HCT116 (cell line): ENCODE measurements at regions not wholly inside any gene's neighbourhood (a gene's known extent, or its start where the extent isn't known, plus 50 kb on each side); places are given as distances from the start of the nearest gene placed in this dataset.

Source experiments
- ATAC-seq: fragments of 200-7000 bp; cut with Tn5 transposase; 2 replicates; pipeline ENCODE4 v1.9.1; 2020; ENCODE audit warnings: mild to moderate bottlenecking, moderate library complexity
- BruUV-seq: library from RNA; stranded (reverse); fragments of 400-500 nt; replicated peaks from 2 replicates; lab custom pipeline; 2021; lab: Mats Ljungman, UMichigan
- CTCF ChIA-PET: fragments of 300-600 bp; sonication (Branson Sonifier 250); formaldehyde crosslinking; loops from one replicate; lab custom pipeline; 2021; ENCODE audit warnings: antibody characterized with exemption; lab: Charles Lee
- POLR2A ChIA-PET: fragments of 300-600, 350-600 bp; sonication (Branson Sonifier 250); formaldehyde crosslinking; loops from one replicate; lab custom pipeline; 2021; ENCODE audit warnings: antibody characterized with exemption; lab: Charles Lee
- RAD21 ChIA-PET, 2 experiments: fragments of 300-600 bp; sonication (Branson Sonifier 250); formaldehyde crosslinking; loops; one replicate each; lab custom pipeline; 2023; ENCODE audit warnings: low total read pairs in 2 of 2; ENCODE audit not compliant: uncharacterized antibody in 2 of 2, unreplicated experiment in 2 of 2, low non-redundant PET in 1 of 2; lab: Charles Lee
- DNase-seq: peaks from one replicate; pipeline ENCODE4 v3.0.0-alpha.2; 2010; ENCODE audit warnings: low read depth, low spot score
- H2AFZ ChIP-seq: fragments of 200-600 bp; shearing (Covaris generic), sonication (generic); 2 replicates; pipeline ENCODE4 v1.6.1; 2017; ENCODE audit warnings: low read depth, mixed run types, mixed read lengths, antibody characterized with exemption, low read length; ENCODE audit not compliant: poor library complexity, severe bottlenecking
- H3K27ac ChIP-seq: 2 replicates; pipeline ENCODE4 v1.5.1; 2012; ENCODE audit warnings: low read depth, low read length
- H3K27me3 ChIP-seq: fragments of 200-600 bp; sonication (generic); 2 replicates; pipeline ENCODE4 v1.6.1; 2016; ENCODE audit warnings: mixed run types, low read length, mixed read lengths; ENCODE audit not compliant: insufficient read depth
- H3K36me3 ChIP-seq, 2 experiments: fragments of 200-500 bp in 1 of 2; fragments of 200-600 bp in 1 of 2; sonication (Bioruptor generic) in 1 of 2; sonication (generic) in 1 of 2; 2 replicates each; pipeline versions ENCODE4 v1.5.1 to v1.6.1; 2014 to 2016; ENCODE audit warnings: low read length in 2 of 2, inconsistent platforms in 1 of 2, mixed read lengths in 1 of 2, mixed run types in 1 of 2; ENCODE audit not compliant: insufficient read depth in 2 of 2, control insufficient read depth in 1 of 2
- H3K4me1 ChIP-seq, 2 experiments: fragments of 200-600 bp in 1 of 2; sonication (generic) in 1 of 2; 2 replicates each; pipeline versions ENCODE4 v1.5.1 to v1.6.1; 2012 to 2017; ENCODE audit warnings: low read length in 2 of 2, inconsistent platforms in 1 of 2, mild to moderate bottlenecking in 1 of 2, mixed read lengths in 1 of 2, mixed run types in 1 of 2, moderate library complexity in 1 of 2; ENCODE audit not compliant: insufficient read depth in 2 of 2, control insufficient read depth in 1 of 2
- H3K4me2 ChIP-seq: fragments of 200-600 bp; sonication (generic); 2 replicates; pipeline ENCODE4 v1.6.1; 2017; ENCODE audit warnings: mixed run types, low read length, mixed read lengths
- H3K4me3 ChIP-seq, 2 experiments: fragments of 200-600 bp in 1 of 2; sonication (generic) in 1 of 2; replicated peaks in 1 of 2; 2 replicates each; pipeline ENCODE4 v1.5.1; 2011 to 2016; ENCODE audit warnings: low read length in 2 of 2, control low read depth in 1 of 2, low read depth in 1 of 2, mild to moderate bottlenecking in 1 of 2, mixed read lengths in 1 of 2, mixed run types in 1 of 2
- H3K79me2 ChIP-seq: fragments of 200-600 bp; sonication (generic); 2 replicates; pipeline ENCODE4 v1.6.1; 2017; ENCODE audit warnings: mild to moderate bottlenecking, mixed run types, low read length, moderate library complexity, mixed read lengths; ENCODE audit not compliant: insufficient read depth
- H3K9ac ChIP-seq: fragments of 200-600 bp; sonication (generic); 2 replicates; pipeline ENCODE4 v1.6.1; 2016; ENCODE audit warnings: low read length, mixed read lengths
- H3K9me2 ChIP-seq: fragments of 200-600 bp; sonication (generic), shearing (Covaris generic); 2 replicates; pipeline ENCODE4 v1.6.1; 2017; ENCODE audit warnings: mixed run types, mild to moderate bottlenecking, moderate library complexity; ENCODE audit not compliant: insufficient read depth
- H3K9me3 ChIP-seq, 2 experiments: fragments of 200-500 bp in 1 of 2; fragments of 200-600 bp in 1 of 2; sonication (Bioruptor generic) in 1 of 2; sonication (generic) in 1 of 2; 2 replicates each; pipeline ENCODE4 v1.6.1; 2014 to 2017; ENCODE audit warnings: low read length in 2 of 2, mixed read lengths in 2 of 2, inconsistent platforms in 1 of 2, low read depth in 1 of 2, mild to moderate bottlenecking in 1 of 2, mixed run types in 1 of 2, moderate library complexity in 1 of 2; ENCODE audit not compliant: control insufficient read depth in 1 of 2, insufficient read depth in 1 of 2
- H4K20me1 ChIP-seq: fragments of 200-600 bp; sonication (generic), shearing (Covaris generic); 2 replicates; pipeline ENCODE4 v1.6.1; 2017; ENCODE audit warnings: mixed run types, mild to moderate bottlenecking, moderate library complexity; ENCODE audit not compliant: insufficient read depth
- EGR1 ChIP-seq: IDR thresholded peaks from 2 replicates; pipeline ENCODE4 v1.6.1; 2012; ENCODE audit warnings: low read depth
- EZH2phosphoT487 ChIP-seq: fragments of 200-600 bp; IDR thresholded peaks from 2 replicates; pipeline ENCODE4 v1.6.1; 2018; ENCODE audit warnings: antibody characterized with exemption, borderline replicate concordance
- SIN3A ChIP-seq: IDR thresholded peaks from 2 replicates; pipeline ENCODE4 v1.6.1; 2012; ENCODE audit warnings: low read depth
- intact Hi-C: fragments of 100-400 bp; cut with micrococcal nuclease; formaldehyde crosslinking; loops from 2 replicates; pipeline ENCODE4 v1.10.0; 2022
- TF ChIP-seq, protein P1 (sequence below): IDR thresholded peaks from 2 replicates; pipeline ENCODE4 v1.6.1; 2012; ENCODE audit warnings: low read depth
- TF ChIP-seq, protein P2 (sequence below): IDR thresholded peaks from 2 replicates; pipeline ENCODE4 v1.6.1; 2011; ENCODE audit warnings: mild to moderate bottlenecking, low read length, moderate library complexity; ENCODE audit not compliant: insufficient replicate concordance; ENCODE audit errors: extremely low read depth
- TF ChIP-seq, protein P3 (sequence below): IDR thresholded peaks from 2 replicates; pipeline ENCODE4 v1.6.1; 2012
- TF ChIP-seq, protein P4 (sequence below), 3 experiments: fragments of 200-600 bp in 1 of 3; sonication (generic) in 1 of 3; IDR thresholded peaks in 2 of 3; conservative IDR thresholded peaks in 1 of 3; 2 replicates each; pipeline ENCODE4 v1.5.1; 2012 to 2017; ENCODE audit warnings: low read depth in 2 of 3, low read length in 2 of 3, antibody characterized with exemption in 1 of 3, borderline replicate concordance in 1 of 3, control low read depth in 1 of 3, mild to moderate bottlenecking in 1 of 3, mixed read lengths in 1 of 3, mixed run types in 1 of 3, moderate library complexity in 1 of 3; ENCODE audit not compliant: insufficient read depth in 1 of 3
- TF ChIP-seq, protein P5 (sequence below): IDR thresholded peaks from 2 replicates; pipeline ENCODE4 v1.6.1; 2012

DNA sequence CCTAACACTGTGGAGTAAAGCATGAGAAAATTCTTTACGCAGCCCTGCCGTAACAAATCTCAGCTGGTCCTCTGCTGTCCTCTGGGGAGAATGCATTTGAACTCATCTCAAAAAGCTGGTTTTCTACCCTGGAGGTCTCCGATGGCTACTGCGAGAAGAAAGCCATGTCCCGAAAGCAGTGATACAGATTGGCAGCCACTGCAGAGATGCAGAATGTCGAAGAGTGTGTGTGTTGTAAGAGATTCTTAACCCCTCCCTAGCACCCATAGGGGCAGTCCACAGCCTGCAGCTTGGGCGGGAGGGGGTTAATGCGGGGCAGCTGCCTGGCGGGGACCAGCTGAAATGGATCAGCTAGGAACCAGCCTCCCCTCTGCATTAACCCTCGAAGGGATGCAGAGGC, 235.9 kb downstream of the ZNF516 start:
- ChIA-PET POLR2A (no interaction called here), RAD21 (no interaction called here), CTCF (no interaction called here)
- Histone ChIP-seq H3K27me3 (peaks cover 15% of the 10 kb centered on the region; the same call in 1 of the 2 replicates), H3K9ac (no peak overlapping the region), H3K36me3 (no peaks in the 10 kb centered on the region), H2AFZ (no peak overlapping the region), H4K20me1 (no peaks in the 10 kb centered on the region), H3K4me3 (no peak overlapping the region), H3K4me2 (no peak overlapping the region), H3K79me2 (no peaks in the 10 kb centered on the region), H3K27ac (no peak overlapping the region), H3K9me3 (no peaks in the 10 kb centered on the region), H3K9me2 (no peaks in the 10 kb centered on the region), H3K4me1 (no peaks in the 10 kb centered on the region)
- ATAC-seq, result 0 out of 2 replicates have a peak, but pooled peaks have one; percentile 29
- intact Hi-C loops, result loop anchor here (5.0 kb wide), 1 partner anchor 1607 kb away; no protein-coding TSS in a partner anchor
- TF ChIP-seq, protein P1, sequence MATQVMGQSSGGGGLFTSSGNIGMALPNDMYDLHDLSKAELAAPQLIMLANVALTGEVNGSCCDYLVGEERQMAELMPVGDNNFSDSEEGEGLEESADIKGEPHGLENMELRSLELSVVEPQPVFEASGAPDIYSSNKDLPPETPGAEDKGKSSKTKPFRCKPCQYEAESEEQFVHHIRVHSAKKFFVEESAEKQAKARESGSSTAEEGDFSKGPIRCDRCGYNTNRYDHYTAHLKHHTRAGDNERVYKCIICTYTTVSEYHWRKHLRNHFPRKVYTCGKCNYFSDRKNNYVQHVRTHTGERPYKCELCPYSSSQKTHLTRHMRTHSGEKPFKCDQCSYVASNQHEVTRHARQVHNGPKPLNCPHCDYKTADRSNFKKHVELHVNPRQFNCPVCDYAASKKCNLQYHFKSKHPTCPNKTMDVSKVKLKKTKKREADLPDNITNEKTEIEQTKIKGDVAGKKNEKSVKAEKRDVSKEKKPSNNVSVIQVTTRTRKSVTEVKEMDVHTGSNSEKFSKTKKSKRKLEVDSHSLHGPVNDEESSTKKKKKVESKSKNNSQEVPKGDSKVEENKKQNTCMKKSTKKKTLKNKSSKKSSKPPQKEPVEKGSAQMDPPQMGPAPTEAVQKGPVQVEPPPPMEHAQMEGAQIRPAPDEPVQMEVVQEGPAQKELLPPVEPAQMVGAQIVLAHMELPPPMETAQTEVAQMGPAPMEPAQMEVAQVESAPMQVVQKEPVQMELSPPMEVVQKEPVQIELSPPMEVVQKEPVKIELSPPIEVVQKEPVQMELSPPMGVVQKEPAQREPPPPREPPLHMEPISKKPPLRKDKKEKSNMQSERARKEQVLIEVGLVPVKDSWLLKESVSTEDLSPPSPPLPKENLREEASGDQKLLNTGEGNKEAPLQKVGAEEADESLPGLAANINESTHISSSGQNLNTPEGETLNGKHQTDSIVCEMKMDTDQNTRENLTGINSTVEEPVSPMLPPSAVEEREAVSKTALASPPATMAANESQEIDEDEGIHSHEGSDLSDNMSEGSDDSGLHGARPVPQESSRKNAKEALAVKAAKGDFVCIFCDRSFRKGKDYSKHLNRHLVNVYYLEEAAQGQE, result no peak
- TF ChIP-seq SIN3A (no peak), EGR1 (no peak), EZH2phosphoT487 (no peak)
- TF ChIP-seq, protein P2, sequence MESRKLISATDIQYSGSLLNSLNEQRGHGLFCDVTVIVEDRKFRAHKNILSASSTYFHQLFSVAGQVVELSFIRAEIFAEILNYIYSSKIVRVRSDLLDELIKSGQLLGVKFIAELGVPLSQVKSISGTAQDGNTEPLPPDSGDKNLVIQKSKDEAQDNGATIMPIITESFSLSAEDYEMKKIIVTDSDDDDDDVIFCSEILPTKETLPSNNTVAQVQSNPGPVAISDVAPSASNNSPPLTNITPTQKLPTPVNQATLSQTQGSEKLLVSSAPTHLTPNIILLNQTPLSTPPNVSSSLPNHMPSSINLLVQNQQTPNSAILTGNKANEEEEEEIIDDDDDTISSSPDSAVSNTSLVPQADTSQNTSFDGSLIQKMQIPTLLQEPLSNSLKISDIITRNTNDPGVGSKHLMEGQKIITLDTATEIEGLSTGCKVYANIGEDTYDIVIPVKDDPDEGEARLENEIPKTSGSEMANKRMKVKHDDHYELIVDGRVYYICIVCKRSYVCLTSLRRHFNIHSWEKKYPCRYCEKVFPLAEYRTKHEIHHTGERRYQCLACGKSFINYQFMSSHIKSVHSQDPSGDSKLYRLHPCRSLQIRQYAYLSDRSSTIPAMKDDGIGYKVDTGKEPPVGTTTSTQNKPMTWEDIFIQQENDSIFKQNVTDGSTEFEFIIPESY, result no peak
- TF ChIP-seq, protein P3, sequence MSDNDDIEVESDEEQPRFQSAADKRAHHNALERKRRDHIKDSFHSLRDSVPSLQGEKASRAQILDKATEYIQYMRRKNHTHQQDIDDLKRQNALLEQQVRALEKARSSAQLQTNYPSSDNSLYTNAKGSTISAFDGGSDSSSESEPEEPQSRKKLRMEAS, result no peak
- TF ChIP-seq, protein P4, sequence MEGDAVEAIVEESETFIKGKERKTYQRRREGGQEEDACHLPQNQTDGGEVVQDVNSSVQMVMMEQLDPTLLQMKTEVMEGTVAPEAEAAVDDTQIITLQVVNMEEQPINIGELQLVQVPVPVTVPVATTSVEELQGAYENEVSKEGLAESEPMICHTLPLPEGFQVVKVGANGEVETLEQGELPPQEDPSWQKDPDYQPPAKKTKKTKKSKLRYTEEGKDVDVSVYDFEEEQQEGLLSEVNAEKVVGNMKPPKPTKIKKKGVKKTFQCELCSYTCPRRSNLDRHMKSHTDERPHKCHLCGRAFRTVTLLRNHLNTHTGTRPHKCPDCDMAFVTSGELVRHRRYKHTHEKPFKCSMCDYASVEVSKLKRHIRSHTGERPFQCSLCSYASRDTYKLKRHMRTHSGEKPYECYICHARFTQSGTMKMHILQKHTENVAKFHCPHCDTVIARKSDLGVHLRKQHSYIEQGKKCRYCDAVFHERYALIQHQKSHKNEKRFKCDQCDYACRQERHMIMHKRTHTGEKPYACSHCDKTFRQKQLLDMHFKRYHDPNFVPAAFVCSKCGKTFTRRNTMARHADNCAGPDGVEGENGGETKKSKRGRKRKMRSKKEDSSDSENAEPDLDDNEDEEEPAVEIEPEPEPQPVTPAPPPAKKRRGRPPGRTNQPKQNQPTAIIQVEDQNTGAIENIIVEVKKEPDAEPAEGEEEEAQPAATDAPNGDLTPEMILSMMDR (IDR thresholded peaks at IDR 0.05 in 2 of 3, conservative IDR thresholded peaks at IDR 0.05 in 1 of 3; ENCODE audit: borderline replicate concordance in 1 of 3, insufficient read depth in 1 of 3, low read depth in 2 of 3, low read length in 2 of 3), result 0 out of 6 replicates have a peak, but pooled peaks of 1 of the 3 experiments have one; percentile 14
- TF ChIP-seq, protein P5, sequence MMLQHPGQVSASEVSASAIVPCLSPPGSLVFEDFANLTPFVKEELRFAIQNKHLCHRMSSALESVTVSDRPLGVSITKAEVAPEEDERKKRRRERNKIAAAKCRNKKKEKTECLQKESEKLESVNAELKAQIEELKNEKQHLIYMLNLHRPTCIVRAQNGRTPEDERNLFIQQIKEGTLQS, result no peak
- DNase-seq, result no peak
- no TSS peak for BruUV-seq
